T-helper 2 cell treated with Interferon-gamma antibody and Interleukin-4, amounts not matched to agents 5 μg/mL and 100 μg/mL, for 36 hours (primary cell): ENCODE measurements at regions not wholly inside any gene's neighbourhood (a gene's known extent, or its start where the extent isn't known, plus 50 kb on each side); places are given as distances from the start of the nearest gene placed in this dataset.

Experiments
- DNase-seq: peaks from one replicate; pipeline ENCODE4 v3.0.0; 2021; ENCODE audit warnings: low spot score
- H3K27ac Mint-ChIP-seq: one replicate; pipeline ENCODE4 v1.8.0; 2021; ENCODE audit warnings: mild to moderate bottlenecking, mixed read lengths
- H3K27me3 Mint-ChIP-seq: one replicate; pipeline ENCODE4 v1.8.0; 2021; ENCODE audit warnings: low read depth, mixed read lengths
- H3K36me3 Mint-ChIP-seq: one replicate; pipeline ENCODE4 v1.8.0; 2021; ENCODE audit warnings: low read depth, mixed read lengths
- H3K4me1 Mint-ChIP-seq: one replicate; pipeline ENCODE4 v1.8.0; 2021; ENCODE audit warnings: low read depth, mixed read lengths
- H3K4me3 Mint-ChIP-seq: one replicate; pipeline ENCODE4 v1.8.0; 2022; ENCODE audit warnings: mild to moderate bottlenecking, moderate library complexity, mixed read lengths
- H3K9me3 Mint-ChIP-seq: one replicate; pipeline ENCODE4 v1.8.0; 2021; ENCODE audit warnings: mixed read lengths

DNA sequence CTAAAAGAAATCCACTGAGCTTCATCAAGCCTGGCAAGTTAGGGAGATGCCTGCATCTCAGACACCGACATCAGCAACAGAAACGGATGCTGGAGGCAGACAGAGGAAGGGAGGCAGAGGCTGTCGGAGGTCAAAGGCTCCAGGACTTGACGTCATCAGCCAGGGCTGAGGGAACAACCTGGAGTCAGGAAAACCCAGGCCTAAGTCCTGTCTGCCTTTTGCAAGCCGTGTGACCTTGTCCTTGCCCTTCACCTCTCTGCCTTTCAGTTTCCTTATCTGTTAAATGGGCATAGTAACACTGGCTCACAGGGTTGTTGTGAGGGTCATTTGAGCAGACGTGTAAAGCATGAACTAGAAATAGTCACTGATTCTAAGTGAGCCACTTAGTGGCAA lies 194.2 kb downstream of the BCL11B start:
- peaks cover 5% of the 10 kb centered on the region for H3K4me1 Mint-ChIP-seq
- H3K9me3 Mint-ChIP-seq, result peaks cover 15% of the 10 kb centered on the region

GRCh38 chr14:99078426-99078825 lies 193.6 kb downstream of the BCL11B start:
- DNase-seq, result no peak
- Mint-ChIP-seq H3K27ac (no peak overlapping the region), H3K27me3 (peaks cover 3% of the 10 kb centered on the region), H3K36me3 (no peaks in the 10 kb centered on the region), H3K4me3 (no peak overlapping the region), H3K9me3 (peaks cover 20% of the 10 kb centered on the region), H3K4me1 (peaks cover 5% of the 10 kb centered on the region)

More for the DNA sequence above, 194.2 kb downstream of the BCL11B start:
- DNase-seq, result no peak
- H3K4me3 Mint-ChIP-seq, result no peak overlapping the region
- H3K27ac Mint-ChIP-seq, result no peak overlapping the region
- H3K27me3 Mint-ChIP-seq, result peaks cover 3% of the 10 kb centered on the region
- no peaks in the 10 kb centered on the region for H3K36me3 Mint-ChIP-seq

DNA sequence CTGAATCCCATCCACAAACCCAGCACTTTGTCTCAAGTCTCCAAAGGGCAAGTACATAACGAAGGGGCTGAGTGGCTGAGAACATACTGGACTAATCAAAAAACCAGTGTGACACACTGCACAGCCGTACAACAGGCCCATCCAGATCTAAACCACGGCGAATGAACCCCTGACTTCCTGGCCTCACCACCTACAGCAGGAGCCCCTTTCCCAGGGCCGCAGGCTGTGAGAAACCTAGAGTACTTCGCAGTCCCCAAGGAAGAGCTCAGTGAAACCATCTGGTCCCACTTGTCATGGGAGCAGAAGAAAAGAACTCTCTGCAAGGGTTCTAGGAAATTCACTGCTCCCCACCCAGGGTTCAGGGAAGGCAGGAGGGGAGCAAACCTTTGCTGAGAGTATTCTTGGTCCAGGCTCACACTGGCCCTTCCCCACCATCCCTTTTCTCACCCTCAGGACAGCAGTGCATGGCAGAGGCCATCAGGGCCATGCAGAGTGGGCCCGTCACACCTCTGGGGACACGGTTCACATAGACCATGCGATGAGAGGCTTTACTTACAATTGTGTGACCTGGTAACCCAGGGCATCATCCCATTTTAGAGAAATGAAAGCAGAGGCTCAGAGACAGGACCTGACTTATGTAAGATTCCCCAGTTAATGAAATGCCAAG lies 192.8 kb downstream of the BCL11B start:
- Mint-ChIP-seq H3K4me1 (peaks cover 5% of the 10 kb centered on the region), H3K4me3 (no peak overlapping the region), H3K27ac (no peak overlapping the region), H3K36me3 (no peaks in the 10 kb centered on the region), H3K9me3 (peaks cover 24% of the 10 kb centered on the region), H3K27me3 (peaks cover 3% of the 10 kb centered on the region)
- no peak for DNase-seq

GRCh38 chr14:99080306-99080705 lies 191.7 kb downstream of the BCL11B start:
- no peak for DNase-seq
- H3K27ac Mint-ChIP-seq, result no peak overlapping the region
- H3K27me3 Mint-ChIP-seq, result peaks cover 3% of the 10 kb centered on the region
- H3K36me3 Mint-ChIP-seq, result no peaks in the 10 kb centered on the region
- H3K9me3 Mint-ChIP-seq, result peaks cover 27% of the 10 kb centered on the region
- H3K4me3 Mint-ChIP-seq, result no peak overlapping the region
- H3K4me1 Mint-ChIP-seq, result peaks cover 5% of the 10 kb centered on the region

DNA sequence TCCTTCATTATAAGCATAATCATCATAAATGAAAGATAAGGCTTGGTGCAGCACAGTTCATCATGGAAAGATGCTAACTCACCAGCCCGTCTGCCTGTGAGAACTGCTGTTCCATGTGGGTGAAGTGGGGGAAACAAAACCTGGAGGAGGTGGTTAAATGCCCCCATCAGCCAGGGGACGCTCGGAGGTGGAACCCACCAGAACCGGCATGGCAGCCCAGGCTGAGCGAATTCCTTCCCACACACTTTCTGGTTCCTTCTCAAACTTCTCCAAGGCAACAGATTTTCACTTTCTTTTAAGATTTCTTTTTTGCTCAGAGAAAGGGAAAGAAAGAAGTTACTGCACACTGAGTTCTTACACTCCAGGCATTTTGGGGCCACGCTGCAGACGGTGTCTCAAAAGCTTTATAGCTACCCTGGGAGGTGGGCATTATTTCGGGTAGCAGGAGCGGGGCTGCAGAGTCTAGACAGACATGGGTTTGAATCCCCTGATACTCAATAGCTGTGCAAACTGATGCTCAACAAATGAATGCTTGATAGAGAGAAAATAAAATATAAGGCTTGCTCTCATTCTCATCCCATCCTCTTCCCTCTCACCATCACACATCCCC lies 190.7 kb downstream of the BCL11B start:
- DNase-seq, result no peak
- Mint-ChIP-seq H3K27me3 (no peaks in the 10 kb centered on the region), H3K36me3 (no peaks in the 10 kb centered on the region), H3K4me1 (peaks cover 5% of the 10 kb centered on the region), H3K4me3 (no peak overlapping the region), H3K9me3 (peaks cover 31% of the 10 kb centered on the region), H3K27ac (no peak overlapping the region)

GRCh38 chr14:99081880-99082279 lies 190.1 kb downstream of the BCL11B start:
- DNase-seq, result no peak
- Mint-ChIP-seq H3K36me3 (no peaks in the 10 kb centered on the region), H3K4me1 (peaks cover 3% of the 10 kb centered on the region), H3K27me3 (no peaks in the 10 kb centered on the region), H3K27ac (no peak overlapping the region), H3K9me3 (peaks cover 31% of the 10 kb centered on the region), H3K4me3 (no peak overlapping the region)

GRCh38 chr14:99093532-99094517 lies 178.2 kb downstream of the BCL11B start:
- no peak overlapping the region for H3K27ac Mint-ChIP-seq
- H3K9me3 Mint-ChIP-seq, result peaks cover 9% of the 10 kb centered on the region
- no peaks in the 10 kb centered on the region for H3K4me1 Mint-ChIP-seq
- peaks cover 6% of the 10 kb centered on the region for H3K27me3 Mint-ChIP-seq
- H3K4me3 Mint-ChIP-seq, result no peak overlapping the region
- no peak for DNase-seq
- no peaks in the 10 kb centered on the region for H3K36me3 Mint-ChIP-seq

- Mint-ChIP-seq H3K36me3 (no peaks in the 10 kb centered on the region), H3K27me3 (peaks cover under 1% of the 10 kb centered on the region), H3K27ac (no peak overlapping the region), H3K4me3 (no peak overlapping the region), H3K9me3 (peaks cover 9% of the 10 kb centered on the region), H3K4me1 (no peaks in the 10 kb centered on the region)
- no peak for DNase-seq
Observed at GRCh38 chr14:99094901-99095300, 177.1 kb downstream of the BCL11B start.

GRCh38 chr14:99095369-99095768 lies 176.6 kb downstream of the BCL11B start:
- Mint-ChIP-seq H3K9me3 (peaks cover 9% of the 10 kb centered on the region), H3K27ac (no peak overlapping the region), H3K4me1 (no peaks in the 10 kb centered on the region), H3K4me3 (no peak overlapping the region), H3K36me3 (no peaks in the 10 kb centered on the region), H3K27me3 (no peaks in the 10 kb centered on the region)
- no peak for DNase-seq

- Mint-ChIP-seq H3K4me1 (no peaks in the 10 kb centered on the region), H3K9me3 (no peaks in the 10 kb centered on the region), H3K27ac (no peak overlapping the region), H3K4me3 (no peak overlapping the region), H3K27me3 (no peaks in the 10 kb centered on the region), H3K36me3 (no peaks in the 10 kb centered on the region)
- DNase-seq, result no peak
Observed at GRCh38 chr14:99098199-99098598, 173.8 kb downstream of the BCL11B start.

- Mint-ChIP-seq H3K27me3 (no peaks in the 10 kb centered on the region), H3K4me1 (no peaks in the 10 kb centered on the region), H3K27ac (no peak overlapping the region), H3K4me3 (no peak overlapping the region), H3K36me3 (no peaks in the 10 kb centered on the region), H3K9me3 (peaks cover 4% of the 10 kb centered on the region)
- no peak for DNase-seq
Observed at GRCh38 chr14:99099051-99099787, 172.8 kb downstream of the BCL11B start.

GRCh38 chr14:99100497-99101270 lies 171.3 kb downstream of the BCL11B start:
- H3K4me1 Mint-ChIP-seq, result no peaks in the 10 kb centered on the region
- peaks cover 15% of the 10 kb centered on the region for H3K9me3 Mint-ChIP-seq
- H3K4me3 Mint-ChIP-seq, result no peak overlapping the region
- H3K27me3 Mint-ChIP-seq, result no peaks in the 10 kb centered on the region
- H3K27ac Mint-ChIP-seq, result no peak overlapping the region
- no peak for DNase-seq
- no peaks in the 10 kb centered on the region for H3K36me3 Mint-ChIP-seq

- no peaks in the 10 kb centered on the region for H3K36me3 Mint-ChIP-seq
- no peaks in the 10 kb centered on the region for H3K4me1 Mint-ChIP-seq
- no peaks in the 10 kb centered on the region for H3K27me3 Mint-ChIP-seq
- H3K27ac Mint-ChIP-seq, result no peak overlapping the region
- peaks cover 18% of the 10 kb centered on the region for H3K9me3 Mint-ChIP-seq
- H3K4me3 Mint-ChIP-seq, result no peak overlapping the region
- DNase-seq, result no peak
Observed at GRCh38 chr14:99101855-99102461, 170.0 kb downstream of the BCL11B start.
